ENCODE measurements at regions not wholly inside any gene's neighbourhood (a gene's known extent, or its start where the extent isn't known, plus 50 kb on each side); places are given as distances from the start of the nearest gene placed in this dataset.

GRCh38 chr9:16318516-16319060 lies 551.9 kb downstream of the BNC2 start:
- TF ChIP-seq CTCF (IDR thresholded peaks at IDR 0.05) = no peak
- no peak for TF ChIP-seq RAD21 (IDR thresholded peaks at IDR 0.05; ENCODE audit: low read length)
- no peak for TF ChIP-seq EP300 (IDR thresholded peaks at IDR 0.05; ENCODE audit: borderline replicate concordance in 1 of 2, low read depth in 1 of 2, low read length in 1 of 2)
- no peak for TF ChIP-seq GATA2 (CRISPR knock-in tag; IDR thresholded peaks at IDR 0.05)
- no peak for TF ChIP-seq CHD2 (IDR thresholded peaks at IDR 0.05; ENCODE audit: low read length, partially characterized antibody)
- TF ChIP-seq JUND (IDR thresholded peaks at IDR 0.05) = no peak
- TF ChIP-seq REST (IDR thresholded peaks at IDR 0.05; ENCODE audit: low read depth, low read length) = no peak
- TF ChIP-seq USF1 (IDR thresholded peaks at IDR 0.05; ENCODE audit: borderline replicate concordance, low read depth) = no peak
- TF ChIP-seq RCOR1 (IDR thresholded peaks at IDR 0.05; ENCODE audit: low read length) = no peak
- no peak for TF ChIP-seq FOXM1 (IDR thresholded peaks at IDR 0.05; ENCODE audit: low read depth)

Measured in SK-N-SH (cell line).